ENCODE measurements at regions not wholly inside any gene's neighbourhood (a gene's known extent, or its start where the extent isn't known, plus 50 kb on each side); places are given as distances from the start of the nearest gene placed in this dataset.

DNA sequence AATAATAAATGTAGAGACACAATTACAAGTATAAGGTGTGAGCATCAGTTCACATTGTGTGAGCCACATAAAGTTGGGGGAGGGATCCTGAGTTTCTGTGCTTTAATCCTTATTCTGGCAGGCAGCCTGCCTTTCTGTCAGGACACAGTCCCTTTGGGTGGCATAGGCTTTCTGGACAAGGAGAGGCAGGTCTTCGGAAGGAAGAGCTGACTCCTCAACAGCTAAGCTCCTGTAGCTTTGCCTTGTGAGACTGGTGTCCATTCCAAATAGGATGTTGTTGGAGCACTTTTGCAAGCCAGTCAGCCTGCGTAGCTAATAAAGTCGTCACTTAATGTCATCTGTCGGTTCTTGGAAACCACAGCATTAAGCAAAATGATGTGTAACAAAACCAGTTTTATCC lies 151.9 kb upstream of the MCTP2 start:
- intact Hi-C loops (cut with micrococcal nuclease) = no loop called here
- Mint-ChIP-seq H3K27ac (no peak overlapping the region), H3K4me3 (no peak overlapping the region), H3K9me3 (no peaks in the 10 kb centered on the region), H3K4me1 (no peaks in the 10 kb centered on the region), H3K27me3 (peaks cover 0 to 20% (median 6%) of the 10 kb centered on the region in 5 donors), H3K36me3 (no peaks in the 10 kb centered on the region)
- ATAC-seq (no peak), DNase-seq (no peak)
- Histone ChIP-seq H3K4me1 (ENCODE audit: control insufficient read depth in 2 of 2, insufficient read depth in 2 of 2, low read length in 2 of 2) (no peaks in the 10 kb centered on the region), H3K27ac (ENCODE audit: low read depth, low read length) (no peak overlapping the region), H3K36me3 (ENCODE audit: control insufficient read depth in 2 of 3, insufficient read depth in 3 of 3, low read length in 3 of 3) (no peaks in the 10 kb centered on the region), H3K4me3 (ENCODE audit: low read length) (no peak overlapping the region), H3K27me3 (ENCODE audit: control insufficient read depth in 2 of 2, insufficient read depth in 2 of 2, low read length in 2 of 2) (no peaks in the 10 kb centered on the region), H3K9me3 (ENCODE audit: control insufficient read depth in 2 of 3, low read length in 3 of 3) (no peaks in the 10 kb centered on the region)
- ChIA-PET CTCF (no interaction called here), POLR2A (no interaction called here)

DNA sequence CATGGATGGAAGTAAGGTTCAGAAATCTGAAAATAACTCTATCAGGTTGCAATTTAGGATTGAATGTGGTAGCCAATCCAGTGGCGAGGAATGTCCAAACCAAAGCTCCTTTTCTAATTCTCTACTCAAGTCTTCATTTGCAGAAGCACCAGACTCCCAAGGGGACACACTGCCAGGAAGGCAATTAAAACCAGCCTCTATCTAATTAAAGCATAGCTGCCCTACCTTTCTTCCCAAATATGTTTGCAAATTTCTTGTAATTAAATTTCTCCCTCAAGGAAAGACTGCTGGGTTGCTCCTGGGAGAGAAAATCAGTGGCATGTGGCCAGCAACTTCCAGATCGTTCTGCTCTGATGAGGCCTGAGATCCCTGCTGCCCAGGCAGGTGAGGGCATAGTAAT lies 153.4 kb upstream of the MCTP2 start:
- Mint-ChIP-seq H3K27me3 (peaks cover 0 to 8% (median 6%) of the 10 kb centered on the region in 5 donors), H3K36me3 (no peaks in the 10 kb centered on the region), H3K4me1 (no peaks in the 10 kb centered on the region), H3K9me3 (no peaks in the 10 kb centered on the region), H3K27ac (no peak overlapping the region), H3K4me3 (no peak overlapping the region)
- Histone ChIP-seq H3K4me3 (ENCODE audit: low read length) (no peak overlapping the region), H3K27ac (ENCODE audit: low read depth, low read length) (no peak overlapping the region), H3K4me1 (ENCODE audit: control insufficient read depth in 2 of 2, insufficient read depth in 2 of 2, low read length in 2 of 2) (no peaks in the 10 kb centered on the region), H3K36me3 (ENCODE audit: control insufficient read depth in 2 of 3, insufficient read depth in 3 of 3, low read length in 3 of 3) (no peaks in the 10 kb centered on the region), H3K9me3 (ENCODE audit: control insufficient read depth in 2 of 3, low read length in 3 of 3) (no peaks in the 10 kb centered on the region), H3K27me3 (ENCODE audit: control insufficient read depth in 2 of 2, insufficient read depth in 2 of 2, low read length in 2 of 2) (no peaks in the 10 kb centered on the region)
- ATAC-seq (no peak), DNase-seq (no peak)
- ChIA-PET CTCF (no interaction called here), POLR2A (no interaction called here)
- intact Hi-C loops (cut with micrococcal nuclease) = no loop called here

DNA sequence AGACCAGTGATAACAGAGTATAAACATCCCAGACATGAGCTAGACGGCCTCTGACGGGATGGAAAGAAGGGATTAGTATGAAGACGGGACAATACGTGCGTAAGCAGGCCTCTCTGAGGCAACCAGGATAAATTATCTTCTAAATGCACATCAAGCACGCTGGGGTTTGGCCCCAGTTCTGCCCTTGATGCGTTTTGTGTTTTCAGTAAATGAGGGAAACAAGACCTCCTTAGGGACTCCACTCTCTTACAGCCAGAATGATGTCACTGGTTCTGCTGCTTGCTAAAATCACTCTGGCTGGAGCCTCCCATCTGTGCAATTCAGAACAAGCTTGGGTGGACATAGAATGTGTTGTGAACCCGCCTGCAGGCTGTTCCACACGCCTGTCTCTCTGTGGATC lies 156.0 kb upstream of the MCTP2 start:
- H3K27me3 ChIP-seq (ENCODE audit: control insufficient read depth in 2 of 2, insufficient read depth in 2 of 2, low read length in 2 of 2) = no peaks in the 10 kb centered on the region
- H3K36me3 ChIP-seq (ENCODE audit: control insufficient read depth in 2 of 3, insufficient read depth in 3 of 3, low read length in 3 of 3) = no peaks in the 10 kb centered on the region
- DNase-seq (no peak), ATAC-seq (no peak)
- Mint-ChIP-seq H3K27ac (no peak overlapping the region), H3K36me3 (no peaks in the 10 kb centered on the region), H3K4me1 (peaks cover 0 to 3% (median 0%) of the 10 kb centered on the region in 7 donors), H3K27me3 (peaks cover 0 to 17% (median 9%) of the 10 kb centered on the region in 5 donors), H3K4me3 (no peak overlapping the region), H3K9me3 (no peaks in the 10 kb centered on the region)
- intact Hi-C loops (cut with micrococcal nuclease) = no loop called here
- H3K4me3 ChIP-seq (ENCODE audit: low read length) = no peak overlapping the region
- CTCF ChIA-PET = no interaction called here
- H3K4me1 ChIP-seq (ENCODE audit: control insufficient read depth in 2 of 2, insufficient read depth in 2 of 2, low read length in 2 of 2) = no peaks in the 10 kb centered on the region
- H3K9me3 ChIP-seq (ENCODE audit: control insufficient read depth in 2 of 3, low read length in 3 of 3) = no peaks in the 10 kb centered on the region
- no peak overlapping the region for H3K27ac ChIP-seq (ENCODE audit: low read depth, low read length)
- POLR2A ChIA-PET = no interaction called here

DNA sequence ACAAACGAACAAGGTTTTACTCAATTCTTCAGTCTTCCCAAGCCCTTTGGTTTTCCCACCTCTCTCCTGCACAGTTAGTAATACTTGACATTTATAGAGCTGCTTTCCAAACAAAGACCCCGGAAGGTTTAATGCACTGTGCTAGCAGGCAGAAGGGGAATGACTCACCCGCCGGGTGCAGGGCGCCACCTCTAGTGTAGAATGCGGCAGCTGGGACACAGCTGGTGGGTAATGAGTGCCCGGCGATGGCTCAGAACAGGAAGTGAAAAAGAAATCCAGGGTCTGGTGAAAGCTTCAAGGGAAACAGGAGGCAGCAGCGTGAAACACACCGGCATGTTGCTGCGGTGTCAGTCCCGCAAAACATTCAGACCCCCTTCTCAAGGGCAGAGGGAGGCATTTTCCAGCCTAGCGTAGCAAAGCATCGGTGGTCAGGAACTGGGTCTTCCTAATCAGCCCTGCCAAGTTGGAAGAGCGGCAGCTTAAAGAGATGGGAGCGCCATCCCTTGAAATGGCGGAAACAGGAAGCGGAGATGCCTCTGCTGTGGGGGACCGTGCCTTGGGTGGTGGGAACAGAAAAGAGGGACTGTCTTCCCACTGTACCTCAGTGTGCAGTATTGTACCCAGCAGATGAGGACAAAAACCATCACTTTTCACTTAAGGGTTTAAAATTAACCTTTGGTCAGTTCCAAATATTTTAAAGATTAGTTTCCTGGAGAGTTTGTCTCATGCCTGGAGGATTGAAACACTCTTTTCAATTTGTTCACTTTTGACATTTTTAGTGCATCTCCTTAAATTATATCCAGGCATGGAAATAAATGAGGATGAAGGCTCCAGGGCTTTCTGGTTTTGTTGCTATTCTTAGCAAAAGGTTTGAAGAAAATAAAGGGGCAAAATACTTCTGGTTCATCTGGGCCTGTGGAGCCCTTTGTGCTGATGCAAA lies 160.7 kb upstream of the MCTP2 start:
- H3K4me3 Mint-ChIP-seq = no peak overlapping the region
- ChIA-PET CTCF (no interaction called here), POLR2A (no interaction called here)
- H3K9me3 Mint-ChIP-seq = peaks cover 0 to 18% (median 3%) of the 10 kb centered on the region in 11 donors
- H3K27ac ChIP-seq (ENCODE audit: low read depth, low read length) = no peak overlapping the region
- peaks cover 6 to 35% (median 19%) of the 10 kb centered on the region in 5 donors for H3K27me3 Mint-ChIP-seq
- H3K4me1 ChIP-seq (ENCODE audit: control insufficient read depth in 2 of 2, insufficient read depth in 2 of 2, low read length in 2 of 2) = no peaks in the 10 kb centered on the region
- no peaks in the 10 kb centered on the region for H3K9me3 ChIP-seq (ENCODE audit: control insufficient read depth in 2 of 3, low read length in 3 of 3)
- peaks cover 0 to 5% (median 0%) of the 10 kb centered on the region in 7 donors for H3K4me1 Mint-ChIP-seq
- H3K27ac Mint-ChIP-seq = no peak overlapping the region
- no peaks in the 10 kb centered on the region for H3K27me3 ChIP-seq (ENCODE audit: control insufficient read depth in 2 of 2, insufficient read depth in 2 of 2, low read length in 2 of 2)
- H3K36me3 ChIP-seq (ENCODE audit: control insufficient read depth in 2 of 3, insufficient read depth in 3 of 3, low read length in 3 of 3) = no peaks in the 10 kb centered on the region
- H3K36me3 Mint-ChIP-seq = no peaks in the 10 kb centered on the region
- intact Hi-C loops (cut with micrococcal nuclease) = no loop called here
- DNase-seq = no peak
- ATAC-seq = no peak
- no peak overlapping the region for H3K4me3 ChIP-seq (ENCODE audit: low read length)

DNA sequence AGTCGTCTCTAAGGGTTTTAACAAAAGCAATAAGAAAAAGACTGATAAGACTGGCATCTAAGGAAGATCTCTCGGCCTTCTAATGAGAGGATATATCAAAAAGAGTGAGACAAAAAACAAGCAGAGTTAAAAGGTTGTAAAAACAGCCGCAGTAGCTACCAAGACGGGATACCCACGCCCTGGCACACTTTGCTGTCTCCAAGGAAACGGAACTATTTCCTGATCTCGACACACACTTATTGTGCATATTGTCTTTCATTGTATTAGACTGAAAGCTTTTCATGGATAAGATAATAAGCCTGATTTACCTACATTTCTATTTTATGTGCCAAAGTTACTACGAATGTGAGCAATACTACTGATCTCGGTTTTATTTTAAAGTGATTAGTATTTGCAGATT lies 161.5 kb upstream of the MCTP2 start:
- Histone ChIP-seq H3K27me3 (ENCODE audit: control insufficient read depth in 2 of 2, insufficient read depth in 2 of 2, low read length in 2 of 2) (no peaks in the 10 kb centered on the region), H3K4me1 (ENCODE audit: control insufficient read depth in 2 of 2, insufficient read depth in 2 of 2, low read length in 2 of 2) (no peaks in the 10 kb centered on the region), H3K27ac (ENCODE audit: low read depth, low read length) (no peak overlapping the region), H3K9me3 (ENCODE audit: control insufficient read depth in 2 of 3, low read length in 3 of 3) (no peaks in the 10 kb centered on the region), H3K4me3 (ENCODE audit: low read length) (no peak overlapping the region), H3K36me3 (ENCODE audit: control insufficient read depth in 2 of 3, insufficient read depth in 3 of 3, low read length in 3 of 3) (no peaks in the 10 kb centered on the region)
- ATAC-seq (no peak), DNase-seq (no peak)
- Mint-ChIP-seq H3K36me3 (no peaks in the 10 kb centered on the region), H3K4me3 (no peak overlapping the region), H3K4me1 (peaks cover 0 to 5% (median 0%) of the 10 kb centered on the region in 7 donors), H3K27me3 (peaks cover 6 to 40% (median 19%) of the 10 kb centered on the region in 5 donors), H3K27ac (no peak overlapping the region), H3K9me3 (peaks cover 0 to 18% (median 3%) of the 10 kb centered on the region in 11 donors)
- POLR2A ChIA-PET = no interaction called here
- intact Hi-C loops (cut with micrococcal nuclease) = no loop called here
- CTCF ChIA-PET = no interaction called here

- no peaks in the 10 kb centered on the region for H3K9me3 ChIP-seq (ENCODE audit: control insufficient read depth in 2 of 3, low read length in 3 of 3)
- intact Hi-C loops (cut with micrococcal nuclease) = no loop called here
- CTCF ChIA-PET = no interaction called here
- Mint-ChIP-seq H3K36me3 (no peaks in the 10 kb centered on the region), H3K4me3 (no peak overlapping the region), H3K27ac (no peak overlapping the region), H3K9me3 (peaks cover 0 to 18% (median 4%) of the 10 kb centered on the region in 11 donors), H3K4me1 (peaks cover 0 to 5% (median 0%) of the 10 kb centered on the region in 7 donors), H3K27me3 (peaks cover 6 to 41% (median 27%) of the 10 kb centered on the region in 5 donors)
- no peaks in the 10 kb centered on the region for H3K27me3 ChIP-seq (ENCODE audit: control insufficient read depth in 2 of 2, insufficient read depth in 2 of 2, low read length in 2 of 2)
- no peaks in the 10 kb centered on the region for H3K4me1 ChIP-seq (ENCODE audit: control insufficient read depth in 2 of 2, insufficient read depth in 2 of 2, low read length in 2 of 2)
- no peak overlapping the region for H3K4me3 ChIP-seq (ENCODE audit: low read length)
- POLR2A ChIA-PET = interaction anchor here (0.6 kb wide), 1 partner anchor 1125 kb away, joined by 3 read pairs; no protein-coding TSS in a partner anchor
- ATAC-seq = no peak
- no peak for DNase-seq
- no peaks in the 10 kb centered on the region for H3K36me3 ChIP-seq (ENCODE audit: control insufficient read depth in 2 of 3, insufficient read depth in 3 of 3, low read length in 3 of 3)
- no peak overlapping the region for H3K27ac ChIP-seq (ENCODE audit: low read depth, low read length)
These were observed 164.6 kb upstream of the MCTP2 start for GRCh38 chr15:94066811-94067210.

GRCh38 chr15:94066046-94066445 lies 165.3 kb upstream of the MCTP2 start:
- Mint-ChIP-seq H3K4me3 (no peak overlapping the region), H3K4me1 (peaks cover 0 to 5% (median 0%) of the 10 kb centered on the region in 7 donors), H3K27me3 (peaks cover 6 to 41% (median 21%) of the 10 kb centered on the region in 5 donors), H3K9me3 (peaks cover 0 to 18% (median 4%) of the 10 kb centered on the region in 11 donors), H3K36me3 (no peaks in the 10 kb centered on the region), H3K27ac (no peak overlapping the region)
- ChIA-PET CTCF (no interaction called here), POLR2A (no interaction called here)
- intact Hi-C loops (cut with micrococcal nuclease) = no loop called here
- H3K27me3 ChIP-seq (ENCODE audit: control insufficient read depth in 2 of 2, insufficient read depth in 2 of 2, low read length in 2 of 2) = no peaks in the 10 kb centered on the region
- no peaks in the 10 kb centered on the region for H3K4me1 ChIP-seq (ENCODE audit: control insufficient read depth in 2 of 2, insufficient read depth in 2 of 2, low read length in 2 of 2)
- ATAC-seq = no peak
- H3K4me3 ChIP-seq (ENCODE audit: low read length) = no peak overlapping the region
- DNase-seq = no peak
- H3K27ac ChIP-seq (ENCODE audit: low read depth, low read length) = no peak overlapping the region
- H3K36me3 ChIP-seq (ENCODE audit: control insufficient read depth in 2 of 3, insufficient read depth in 3 of 3, low read length in 3 of 3) = no peaks in the 10 kb centered on the region
- H3K9me3 ChIP-seq (ENCODE audit: control insufficient read depth in 2 of 3, low read length in 3 of 3) = no peaks in the 10 kb centered on the region

Data from naive thymus-derived CD4-positive, alpha-beta T cell (primary cell).